H1 (cell line): ENCODE measurements at regions not wholly inside any gene's neighbourhood (a gene's known extent, or its start where the extent isn't known, plus 50 kb on each side); places are given as distances from the start of the nearest gene placed in this dataset.
A peak's percentile ranks its signal among the peaks of the same experiment; 100 is the strongest.

ENCODE experiments used
- CTCF ChIA-PET: fragments of 300-600 bp; sonication (Branson Sonifier 250); formaldehyde crosslinking; loops from one replicate; lab custom pipeline; 2021; ENCODE audit not compliant: partially characterized antibody; lab: Charles Lee
- POLR2A ChIA-PET: fragments of 300-600 bp; sonication (Branson Sonifier 250); formaldehyde crosslinking; loops from one replicate; lab custom pipeline; 2021; ENCODE audit warnings: inconsistent platforms; ENCODE audit not compliant: partially characterized antibody; lab: Charles Lee
- DNase-seq, 2 experiments: peaks; one replicate each; pipeline versions ENCODE4 v3.0.0 to v3.0.0-alpha.2; 2010 to 2022; ENCODE audit warnings: low spot score in 2 of 2, low read depth in 1 of 2, mixed read lengths in 1 of 2
- FAIRE-seq: peaks from 2 replicates; lab custom pipeline; 2011; peaks lifted over from hg19 to GRCh38; lab: Jason Lieb, UNC
- H2AFZ ChIP-seq: 2 replicates; pipeline ENCODE4 v1.8.1; 2012; ENCODE audit warnings: low read length, inconsistent platforms
- H2AK5ac ChIP-seq: 2 replicates; pipeline ENCODE4 v1.6.1; 2013; ENCODE audit warnings: low read depth, low read length
- H2BK120ac ChIP-seq: replicated peaks from 2 replicates; pipeline ENCODE3; 2013; ENCODE audit warnings: low read depth, low read length, inconsistent platforms
- H2BK12ac ChIP-seq: 2 replicates; pipeline ENCODE4 v1.6.1; 2013; ENCODE audit warnings: low read depth, low read length
- H2BK15ac ChIP-seq: 2 replicates; pipeline ENCODE4 v1.6.1; 2013; ENCODE audit warnings: low read length
- H2BK20ac ChIP-seq: 2 replicates; pipeline ENCODE4 v1.6.1; 2013; ENCODE audit warnings: low read length
- H2BK5ac ChIP-seq: 2 replicates; pipeline ENCODE4 v1.6.1; 2013; ENCODE audit warnings: low read depth, low read length
- H3K14ac ChIP-seq: 2 replicates; pipeline ENCODE4 v1.6.1; 2013; ENCODE audit warnings: inconsistent platforms; ENCODE audit not compliant: insufficient read length
- H3K18ac ChIP-seq: 2 replicates; pipeline ENCODE4 v1.6.1; 2013; ENCODE audit warnings: low read length; ENCODE audit errors: extremely low read depth
- H3K23ac ChIP-seq: 2 replicates; pipeline ENCODE4 v1.6.1; 2013; ENCODE audit warnings: inconsistent platforms; ENCODE audit not compliant: insufficient read length
- H3K23me2 ChIP-seq: 2 replicates; pipeline ENCODE4 v1.6.1; 2013; ENCODE audit warnings: low read depth, low read length
- H3K27ac ChIP-seq: 2 replicates; pipeline ENCODE4 v1.6.1; 2011; ENCODE audit warnings: low read depth, low read length, inconsistent platforms
- H3K27me3 ChIP-seq, 4 experiments: replicated peaks in 1 of 4; 1 replicate in 1 of 4; 2 replicates in 3 of 4; pipeline versions ENCODE4 v1.6.1 to v1.8.1; 2011 to 2013; ENCODE audit warnings: low read length in 3 of 4, mild to moderate bottlenecking in 3 of 4, inconsistent platforms in 2 of 4, mixed read lengths in 2 of 4, moderate library complexity in 1 of 4; ENCODE audit not compliant: control insufficient read depth in 3 of 4, insufficient read depth in 3 of 4; ENCODE audit errors: extremely low read depth in 1 of 4
- H3K36me3 ChIP-seq, 4 experiments: 2 replicates each; pipeline versions ENCODE4 v1.6.1 to v1.8.1; 2011 to 2013; ENCODE audit warnings: mild to moderate bottlenecking in 4 of 4, low read length in 3 of 4, moderate library complexity in 2 of 4, control low read depth in 1 of 4, inconsistent platforms in 1 of 4; ENCODE audit not compliant: insufficient read depth in 4 of 4, control insufficient read depth in 2 of 4
- H3K4ac ChIP-seq: replicated peaks from 2 replicates; pipeline ENCODE3; 2013; ENCODE audit warnings: low read length, low read depth, mixed read lengths, inconsistent platforms; ENCODE audit not compliant: insufficient read length
- H3K4me1 ChIP-seq, 4 experiments: replicated peaks in 1 of 4; 1 replicate in 1 of 4; 2 replicates in 3 of 4; pipeline versions ENCODE4 v1.6.1 to v1.8.1; 2011 to 2013; ENCODE audit warnings: low read length in 3 of 4, inconsistent platforms in 2 of 4, mixed read lengths in 1 of 4; ENCODE audit not compliant: insufficient read depth in 4 of 4, control insufficient read depth in 3 of 4
- H3K4me2 ChIP-seq, 2 experiments: 2 replicates each; pipeline versions ENCODE4 v1.6.1 to v1.8.1; 2011 to 2013; ENCODE audit warnings: low read depth in 2 of 2, low read length in 2 of 2, control low read depth in 1 of 2, inconsistent platforms in 1 of 2, mild to moderate bottlenecking in 1 of 2; ENCODE audit not compliant: insufficient read depth in 1 of 2
- H3K4me3 ChIP-seq, 4 experiments: fragments of 200-600, 300-600 bp in 1 of 4; sonication (generic), shearing (Covaris generic), sonication (Bioruptor Twin) in 1 of 4; 2 replicates each; pipeline versions ENCODE4 v1.5.1 to v1.8.1; 2011 to 2016; ENCODE audit warnings: low read length in 4 of 4, low read depth in 3 of 4, control low read depth in 2 of 4, inconsistent platforms in 2 of 4, mild to moderate bottlenecking in 2 of 4, mixed read lengths in 1 of 4, moderate library complexity in 1 of 4; ENCODE audit not compliant: insufficient read depth in 2 of 4; ENCODE audit errors: extremely low read depth in 1 of 4
- H3K56ac ChIP-seq: replicated peaks from 2 replicates; pipeline ENCODE3; 2013; ENCODE audit warnings: low read depth, mild to moderate bottlenecking, mixed read lengths, low read length, inconsistent platforms; ENCODE audit not compliant: insufficient read length
- H3K79me1 ChIP-seq: 2 replicates; pipeline ENCODE4 v1.6.1; 2013; ENCODE audit warnings: low read depth, low read length, control low read depth
- H3K79me2 ChIP-seq, 2 experiments: 2 replicates each; pipeline versions ENCODE4 v1.6.1 to v1.8.1; 2012 to 2013; ENCODE audit warnings: low read length in 2 of 2, mild to moderate bottlenecking in 2 of 2, inconsistent platforms in 1 of 2; ENCODE audit not compliant: insufficient read depth in 2 of 2, control insufficient read depth in 1 of 2
- H3K9ac ChIP-seq, 4 experiments: replicated peaks in 1 of 4; 1 replicate in 1 of 4; 2 replicates in 3 of 4; pipeline versions ENCODE4 v1.6.1 to v1.8.1; 2011 to 2013; ENCODE audit warnings: low read depth in 3 of 4, low read length in 3 of 4, control low read depth in 2 of 4, mild to moderate bottlenecking in 2 of 4, moderate library complexity in 2 of 4, inconsistent platforms in 1 of 4; ENCODE audit errors: extremely low read depth in 1 of 4
- H3K9me3 ChIP-seq, 2 experiments: 2 replicates each; pipeline versions ENCODE4 v1.6.1 to v1.8.1; 2012 to 2013; ENCODE audit warnings: mild to moderate bottlenecking in 2 of 2, moderate library complexity in 2 of 2, control low read depth in 1 of 2, inconsistent platforms in 1 of 2, low read depth in 1 of 2, low read length in 1 of 2, mixed read lengths in 1 of 2; ENCODE audit not compliant: insufficient read depth in 2 of 2
- H4K20me1 ChIP-seq, 2 experiments: replicated peaks in 1 of 2; 2 replicates each; pipeline versions ENCODE3 to v1.8.1; 2011 to 2013; ENCODE audit warnings: inconsistent platforms in 2 of 2, low read length in 2 of 2, mild to moderate bottlenecking in 1 of 2; ENCODE audit not compliant: insufficient read depth in 2 of 2, control insufficient read depth in 1 of 2
- H4K5ac ChIP-seq: 2 replicates; pipeline ENCODE4 v1.6.1; 2013; ENCODE audit warnings: low read length, low read depth, mixed read lengths, inconsistent platforms; ENCODE audit not compliant: insufficient read length
- H4K8ac ChIP-seq: 2 replicates; pipeline ENCODE4 v1.8.0; 2013; ENCODE audit warnings: mild to moderate bottlenecking, moderate library complexity, low read length, inconsistent platforms; ENCODE audit not compliant: insufficient read depth; ENCODE audit errors: extremely low read depth
- H4K91ac ChIP-seq: replicated peaks from 2 replicates; pipeline ENCODE3; 2013; ENCODE audit warnings: low read length, mixed read lengths, inconsistent platforms; ENCODE audit not compliant: insufficient read length
- CBX5 ChIP-seq: fragments of 300-800, 300-1000 bp; sonication (generic); IDR thresholded peaks from 2 replicates; pipeline ENCODE4 v1.7.1; 2016; ENCODE audit warnings: antibody characterized with exemption, low read length, low read depth
- WGBS, 2 experiments: shearing (Covaris generic) in 1 of 2; methylation state at CpG; one replicate each; pipeline versions ENCODE4 v1.1.6 to v1.1.7; 2013 to 2015; ENCODE audit warnings: low lambda C conversion rate in 2 of 2, mixed read lengths in 2 of 2, inconsistent platforms in 1 of 2, low coverage in 1 of 2, missing lambda C conversion rate in 1 of 2; ENCODE audit not compliant: insufficient replicate concordance in 2 of 2, insufficient coverage in 1 of 2, insufficient read length in 1 of 2; ENCODE audit errors: extremely low coverage in 1 of 2, missing lambda C conversion rate in 1 of 2; 5-methylcytosine and 5-hydroxymethylcytosine counted together

DNA sequence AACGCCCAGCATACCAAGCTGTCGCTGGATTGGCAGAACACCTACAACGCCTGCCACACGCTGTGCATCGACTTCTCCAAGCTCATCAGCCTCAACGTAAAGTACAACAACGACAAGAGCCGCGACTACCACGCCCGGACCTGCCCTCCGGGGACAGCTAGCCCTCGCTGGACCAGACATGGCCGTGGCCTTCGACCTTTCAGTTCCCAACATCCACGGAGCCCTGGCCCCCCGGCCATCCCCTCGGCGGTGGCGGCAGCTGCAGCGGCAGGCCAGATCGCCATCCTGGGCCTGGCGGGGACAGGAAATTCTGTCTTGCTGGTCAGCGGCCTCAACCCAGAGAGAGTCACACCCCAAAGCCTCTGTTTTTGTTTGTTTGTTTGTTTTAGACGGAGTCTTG is 132.6 kb upstream of the FUT8 start:
- H2AK5ac ChIP-seq: no peak overlapping the region
- H3K56ac ChIP-seq: no peak overlapping the region
- no peak overlapping the region for H3K4me3 ChIP-seq
- H3K23me2 ChIP-seq: no peaks in the 10 kb centered on the region
- no peak overlapping the region for H3K9ac ChIP-seq
- H4K5ac ChIP-seq: no peak overlapping the region
- H3K18ac ChIP-seq: no peak overlapping the region
- H3K23ac ChIP-seq: no peak overlapping the region
- no peak overlapping the region for H3K14ac ChIP-seq
- H3K36me3 ChIP-seq: no peaks in the 10 kb centered on the region
- peak overlapping the region; percentile 81; the same call in 1 of the 2 replicates for H2BK15ac ChIP-seq
- WGBS, 2 experiments: 93% methylated on average over 23 of the region's 25 CpGs; no CpG with 5 or more reads in 1 of the 2 experiments
- ChIA-PET CTCF (interaction anchor here (1.0 kb wide), 1 partner anchor 59 kb away, joined by 3 read pairs; no protein-coding TSS in a partner anchor), POLR2A (interaction anchor here (0.8 kb wide), 1 partner anchor 24 kb away, joined by 3 read pairs; no protein-coding TSS in a partner anchor)
- H3K79me1 ChIP-seq: no peaks in the 10 kb centered on the region
- H3K4ac ChIP-seq: no peak overlapping the region
- no peak overlapping the region for H3K4me2 ChIP-seq
- no peaks in the 10 kb centered on the region for H4K20me1 ChIP-seq
- H4K91ac ChIP-seq: no peak overlapping the region
- H3K79me2 ChIP-seq: no peaks in the 10 kb centered on the region
- H3K27me3 ChIP-seq: no peaks in the 10 kb centered on the region
- no peak overlapping the region for H2BK5ac ChIP-seq
- H3K27ac ChIP-seq: no peak overlapping the region
- H3K4me1 ChIP-seq: peaks cover 5 to 14% (median 8%) of the 10 kb centered on the region in 4 experiments; a peak in 5 of 7 replicates
- peak overlapping the region; percentile 86; the same call in 1 of the 2 replicates for H2BK20ac ChIP-seq
- H4K8ac ChIP-seq: no peak overlapping the region
- H2AFZ ChIP-seq: no peak overlapping the region; the same call in 1 of the 2 replicates
- DNase-seq (no peak), FAIRE-seq (no peak)
- H2BK12ac ChIP-seq: no peak overlapping the region; the same call in 1 of the 2 replicates
- peaks cover 0 to 5% of the 10 kb centered on the region in 2 experiments; a peak in 1 of 4 replicates for H3K9me3 ChIP-seq
- H2BK120ac ChIP-seq: no peak overlapping the region
- TF ChIP-seq CBX5: no peak
